Astrocyte (in vitro differentiated cells and primary cell): ENCODE measurements at regions not wholly inside any gene's neighbourhood (a gene's known extent, or its start where the extent isn't known, plus 50 kb on each side); places are given as distances from the start of the nearest gene placed in this dataset.

Experiments
- DNase-seq: peaks from one replicate; pipeline ENCODE4 v3.0.0-alpha.2; 2010; ENCODE audit warnings: low read depth
- FAIRE-seq: peaks from 2 replicates; lab custom pipeline; 2011; peaks lifted over from hg19 to GRCh38; lab: Jason Lieb, UNC
- H2AFZ ChIP-seq: 2 replicates; pipeline ENCODE4 v1.6.0; 2012; ENCODE audit warnings: low read depth, low read length, inconsistent platforms
- H3K27ac ChIP-seq: 2 replicates; pipeline ENCODE4 v1.5.1; 2011; ENCODE audit warnings: low read depth, low read length, inconsistent platforms
- H3K27me3 ChIP-seq: 2 replicates; pipeline ENCODE4 v1.6.0; 2011; ENCODE audit warnings: low read length, inconsistent platforms; ENCODE audit not compliant: insufficient read depth
- H3K36me3 ChIP-seq: 2 replicates; pipeline ENCODE4 v1.5.1; 2011; ENCODE audit warnings: low read length, inconsistent platforms; ENCODE audit not compliant: insufficient read depth
- H3K4me1 ChIP-seq: 2 replicates; pipeline ENCODE4 v1.5.1; 2011; ENCODE audit warnings: low read length, inconsistent platforms; ENCODE audit not compliant: insufficient read depth
- H3K4me2 ChIP-seq: 2 replicates; pipeline ENCODE4 v1.6.0; 2012; ENCODE audit warnings: low read length, inconsistent platforms
- H3K4me3 ChIP-seq: 2 replicates; pipeline ENCODE4 v1.5.1; 2011; ENCODE audit warnings: low read depth, mild to moderate bottlenecking, low read length, inconsistent platforms; ENCODE audit not compliant: insufficient read depth
- H3K79me2 ChIP-seq: 2 replicates; pipeline ENCODE4 v1.6.0; 2012; ENCODE audit warnings: mild to moderate bottlenecking, low read length, inconsistent platforms; ENCODE audit not compliant: insufficient read depth
- H3K9ac ChIP-seq: 2 replicates; pipeline ENCODE4 v1.6.0; 2012; ENCODE audit warnings: mild to moderate bottlenecking, low read length, inconsistent platforms
- H3K9me3 ChIP-seq: 2 replicates; pipeline ENCODE4 v1.5.1; 2012; ENCODE audit warnings: low read depth, mild to moderate bottlenecking, low read length, inconsistent platforms; ENCODE audit not compliant: insufficient read depth
- H4K20me1 ChIP-seq: 2 replicates; pipeline ENCODE4 v1.6.0; 2012; ENCODE audit warnings: low read length, inconsistent platforms; ENCODE audit not compliant: insufficient read depth
- H3K27ac Mint-ChIP-seq: one replicate; pipeline ENCODE4 v1.8.0; 2021; ENCODE audit warnings: mild to moderate bottlenecking, mixed read lengths; ENCODE audit not compliant: unreplicated experiment
- H3K27me3 Mint-ChIP-seq: one replicate; pipeline ENCODE4 v1.8.0; 2021; ENCODE audit warnings: low read depth, mixed read lengths; ENCODE audit not compliant: unreplicated experiment
- H3K36me3 Mint-ChIP-seq: one replicate; pipeline ENCODE4 v1.8.0; 2021; ENCODE audit warnings: low read depth, mixed read lengths; ENCODE audit not compliant: unreplicated experiment
- H3K4me1 Mint-ChIP-seq: one replicate; pipeline ENCODE4 v1.8.0; 2021; ENCODE audit warnings: low read depth, mixed read lengths; ENCODE audit not compliant: unreplicated experiment
- H3K4me3 Mint-ChIP-seq: one replicate; pipeline ENCODE4 v1.8.0; 2021; ENCODE audit warnings: mild to moderate bottlenecking, moderate library complexity, mixed read lengths; ENCODE audit not compliant: unreplicated experiment
- H3K9me3 Mint-ChIP-seq: one replicate; pipeline ENCODE4 v1.8.0; 2021; ENCODE audit warnings: mild to moderate bottlenecking, mixed read lengths; ENCODE audit not compliant: unreplicated experiment
- CTCF ChIP-seq: IDR thresholded peaks from 2 replicates; pipeline ENCODE4 v1.5.1; 2011; ENCODE audit warnings: low read depth, mild to moderate bottlenecking, inconsistent platforms, low read length, moderate library complexity; ENCODE audit not compliant: insufficient read depth
- EZH2 ChIP-seq: IDR thresholded peaks from 2 replicates; pipeline ENCODE4 v1.6.1; 2012; ENCODE audit warnings: mild to moderate bottlenecking, low read length, inconsistent platforms; ENCODE audit not compliant: insufficient read depth

- Mint-ChIP-seq H3K27ac (no peak overlapping the region), H3K4me1 (peaks cover 9% of the 10 kb centered on the region), H3K36me3 (no peaks in the 10 kb centered on the region), H3K9me3 (no peaks in the 10 kb centered on the region), H3K27me3 (peaks cover 28% of the 10 kb centered on the region), H3K4me3 (no peak overlapping the region)
- DNase-seq (no peak), FAIRE-seq (no peak)
- no peak overlapping the region for H2AFZ ChIP-seq
- TF ChIP-seq CTCF: no peak
- TF ChIP-seq EZH2: no peak
- H3K4me1 ChIP-seq: no peaks in the 10 kb centered on the region
- H3K4me2 ChIP-seq: no peak overlapping the region
- H4K20me1 ChIP-seq: no peaks in the 10 kb centered on the region
- no peak overlapping the region for H3K4me3 ChIP-seq
- no peaks in the 10 kb centered on the region for H3K36me3 ChIP-seq
- H3K27me3 ChIP-seq: peaks cover 2% of the 10 kb centered on the region
- no peaks in the 10 kb centered on the region for H3K79me2 ChIP-seq
- H3K27ac ChIP-seq: no peak overlapping the region
- H3K9me3 ChIP-seq: no peaks in the 10 kb centered on the region
- H3K9ac ChIP-seq: no peak overlapping the region
These were observed 233.4 kb downstream of the MTX2 start for GRCh38 chr2:176502619-176503018.

GRCh38 chr2:176503776-176504175 is 234.5 kb downstream of the MTX2 start:
- no peak for FAIRE-seq
- no peaks in the 10 kb centered on the region for H3K9me3 ChIP-seq
- H3K27ac ChIP-seq: no peak overlapping the region
- no peak overlapping the region for H3K9ac ChIP-seq
- Mint-ChIP-seq H3K27me3 (peaks cover 26% of the 10 kb centered on the region), H3K9me3 (no peaks in the 10 kb centered on the region), H3K36me3 (no peaks in the 10 kb centered on the region), H3K4me3 (no peak overlapping the region), H3K4me1 (peaks cover 16% of the 10 kb centered on the region), H3K27ac (no peak overlapping the region)
- H3K79me2 ChIP-seq: no peaks in the 10 kb centered on the region
- peaks cover 2% of the 10 kb centered on the region for H3K27me3 ChIP-seq
- DNase-seq: no peak
- H3K4me3 ChIP-seq: no peak overlapping the region
- H4K20me1 ChIP-seq: no peaks in the 10 kb centered on the region
- H3K36me3 ChIP-seq: no peaks in the 10 kb centered on the region
- no peak overlapping the region for H3K4me2 ChIP-seq
- TF ChIP-seq CTCF: no peak
- no peak for TF ChIP-seq EZH2
- no peaks in the 10 kb centered on the region for H3K4me1 ChIP-seq
- H2AFZ ChIP-seq: no peak overlapping the region

- Mint-ChIP-seq H3K36me3 (no peaks in the 10 kb centered on the region), H3K9me3 (no peaks in the 10 kb centered on the region), H3K27me3 (peaks cover 19% of the 10 kb centered on the region), H3K4me3 (no peak overlapping the region), H3K4me1 (peaks cover 16% of the 10 kb centered on the region), H3K27ac (no peak overlapping the region)
- no peak overlapping the region for H3K4me2 ChIP-seq
- H3K27ac ChIP-seq: no peak overlapping the region
- DNase-seq (no peak), FAIRE-seq (no peak)
- H3K4me1 ChIP-seq: no peaks in the 10 kb centered on the region
- H3K9me3 ChIP-seq: no peaks in the 10 kb centered on the region
- no peaks in the 10 kb centered on the region for H4K20me1 ChIP-seq
- H3K79me2 ChIP-seq: no peaks in the 10 kb centered on the region
- H2AFZ ChIP-seq: no peak overlapping the region
- no peaks in the 10 kb centered on the region for H3K36me3 ChIP-seq
- no peak for TF ChIP-seq CTCF
- no peak for TF ChIP-seq EZH2
- H3K4me3 ChIP-seq: no peak overlapping the region
- no peaks in the 10 kb centered on the region for H3K27me3 ChIP-seq
- H3K9ac ChIP-seq: no peak overlapping the region
These were observed 235.2 kb downstream of the MTX2 start for GRCh38 chr2:176504440-176504839.
